ENCODE measurements at regions not wholly inside any gene's neighbourhood (a gene's known extent, or its start where the extent isn't known, plus 50 kb on each side); places are given as distances from the start of the nearest gene placed in this dataset.
A peak's percentile ranks its signal among the peaks of the same experiment; 100 is the strongest.

DNA sequence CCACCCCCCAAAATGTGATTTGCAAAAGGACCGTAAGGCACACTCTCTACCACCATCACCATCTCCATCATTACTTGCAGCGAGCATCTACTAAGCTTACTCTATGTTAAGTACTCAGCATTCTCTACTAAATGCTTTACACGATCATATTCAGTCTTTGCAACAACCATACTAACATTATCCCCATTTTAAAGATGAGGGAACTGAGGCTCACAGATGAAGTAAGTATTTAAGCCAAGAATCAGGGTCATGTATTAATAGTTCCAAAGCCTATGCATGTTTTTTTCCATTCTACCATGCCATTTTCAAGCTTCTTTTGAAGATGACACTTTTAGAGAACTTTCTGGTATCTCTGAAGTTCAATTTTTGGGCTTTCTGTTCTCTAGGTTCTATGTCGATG is 121.7 kb upstream of the ANKRD55 start:
- Histone ChIP-seq H3K27me3 (no peaks in the 10 kb centered on the region), H3K9me3 (no peaks in the 10 kb centered on the region), H3K4me3 (no peak overlapping the region), H3K36me3 (no peaks in the 10 kb centered on the region)
- no peak for DNase-seq

DNA sequence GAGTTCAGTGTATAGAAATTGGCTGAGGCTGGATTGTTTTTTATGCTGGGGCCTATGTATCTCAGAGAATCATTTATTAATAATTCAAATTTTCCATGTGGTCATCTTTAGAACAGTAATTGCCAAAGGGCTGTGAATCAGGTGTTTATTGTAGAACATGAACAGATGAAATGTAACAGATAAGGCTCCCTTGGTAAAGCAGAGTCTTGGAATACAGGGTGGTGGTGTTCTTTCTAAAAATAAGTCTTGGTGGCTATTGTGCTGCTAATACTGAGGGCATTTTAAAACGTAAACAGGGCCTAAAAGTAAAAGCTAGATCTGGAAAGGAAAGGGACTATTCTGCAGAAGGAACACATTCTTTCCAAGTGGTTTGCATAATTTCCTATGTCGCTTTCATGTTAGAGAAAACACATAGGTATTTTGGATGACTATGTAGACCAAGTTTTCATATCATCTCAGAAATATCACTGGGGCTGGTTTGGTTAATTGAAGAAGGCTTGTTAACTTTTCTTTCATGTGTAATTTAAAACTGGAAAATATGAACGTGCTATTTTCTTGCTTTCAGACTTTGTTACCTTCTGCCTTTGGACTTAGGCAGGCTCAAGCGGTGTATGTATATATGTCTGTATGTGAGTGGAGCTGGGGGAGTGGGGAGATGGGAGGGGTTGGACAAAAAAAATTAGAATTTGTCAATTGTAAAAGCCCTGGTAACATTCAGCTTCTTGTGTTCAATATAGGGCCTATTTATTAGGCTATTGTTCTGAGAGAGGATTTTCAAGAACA is 119.9 kb upstream of the ANKRD55 start:
- H3K9me3 ChIP-seq, result no peaks in the 10 kb centered on the region
- no peak overlapping the region for H3K4me3 ChIP-seq
- no peaks in the 10 kb centered on the region for H3K36me3 ChIP-seq
- no peaks in the 10 kb centered on the region for H3K27me3 ChIP-seq
- DNase-seq, result no peak

DNA sequence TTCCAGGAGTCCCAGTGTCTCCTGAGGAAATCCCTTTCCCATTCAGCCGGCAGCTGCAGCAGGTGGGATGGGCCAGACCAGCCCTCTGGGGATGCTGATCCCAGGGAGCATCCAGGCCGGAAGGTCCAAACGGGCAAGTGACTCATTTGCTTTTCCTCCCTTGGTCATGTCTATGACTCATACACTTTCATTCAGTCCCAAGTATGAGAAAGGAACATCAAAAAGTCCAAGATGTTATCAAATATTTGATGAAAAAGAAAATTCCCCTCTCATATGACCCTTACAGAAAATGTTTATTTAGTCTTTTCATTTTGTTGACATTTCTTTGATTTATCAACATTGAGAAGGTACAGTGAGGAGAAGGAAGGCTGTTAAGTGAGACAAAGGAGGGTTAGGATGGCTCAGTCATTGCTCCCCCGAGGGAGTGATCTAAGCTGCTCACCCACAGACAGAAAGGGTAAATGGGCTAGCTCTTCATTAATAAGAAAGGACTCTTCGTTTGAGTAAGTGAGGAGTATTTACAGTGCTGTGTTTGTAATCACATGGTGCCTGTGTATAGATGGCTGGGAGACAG is 117.6 kb upstream of the ANKRD55 start:
- Histone ChIP-seq H3K27me3 (no peaks in the 10 kb centered on the region), H3K36me3 (no peaks in the 10 kb centered on the region), H3K9me3 (no peaks in the 10 kb centered on the region), H3K4me3 (no peak overlapping the region)
- DNase-seq, result peak; percentile 93

DNA sequence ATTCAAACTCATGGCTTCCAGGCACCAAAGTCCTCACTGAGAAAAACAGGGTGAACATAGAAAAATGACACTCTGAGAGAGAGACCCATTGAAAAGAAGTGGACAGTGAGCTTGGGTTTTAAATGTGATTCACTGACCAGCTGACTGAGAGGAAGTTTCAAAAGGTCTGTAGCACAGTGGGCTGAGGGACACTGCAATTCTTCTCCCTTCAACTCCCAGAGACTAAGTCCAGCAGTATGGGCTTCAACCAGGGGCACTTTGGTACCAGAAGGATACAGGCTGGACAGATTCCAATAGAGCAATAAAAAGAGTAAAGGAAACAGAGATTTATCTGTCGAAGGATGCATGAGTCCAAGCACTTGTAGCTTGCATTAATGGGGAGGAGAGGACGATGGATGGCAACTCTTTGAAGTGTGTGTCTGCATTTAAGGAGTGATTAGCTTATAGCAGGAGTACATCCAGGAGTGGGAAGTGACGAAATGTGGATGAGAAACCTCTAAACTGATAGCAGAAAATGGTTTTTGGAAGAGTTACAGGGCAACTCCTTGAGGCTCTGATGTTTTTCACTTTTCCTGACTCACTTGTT is 117.0 kb upstream of the ANKRD55 start:
- Histone ChIP-seq H3K9me3 (no peaks in the 10 kb centered on the region), H3K27me3 (no peaks in the 10 kb centered on the region), H3K4me3 (no peak overlapping the region), H3K36me3 (no peaks in the 10 kb centered on the region)
- DNase-seq, result no peak

DNA sequence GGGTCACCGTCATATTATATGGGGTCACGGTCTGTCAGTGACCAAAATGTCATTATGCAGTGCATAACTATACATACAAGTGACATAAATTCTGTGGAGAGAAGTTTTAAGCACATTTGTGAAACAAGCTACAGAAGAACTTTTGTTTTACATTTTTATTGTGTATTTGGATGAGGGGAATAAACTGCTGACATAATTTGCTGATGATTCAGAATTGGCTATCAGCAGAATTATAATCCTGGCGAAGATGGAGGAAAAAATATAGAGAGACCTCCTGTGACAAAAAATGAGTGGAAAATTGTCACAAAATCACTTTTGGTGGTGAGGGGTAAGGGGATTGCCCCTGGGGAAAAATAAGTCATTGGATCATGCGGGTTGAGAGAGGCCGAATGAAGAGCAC is 116.3 kb upstream of the ANKRD55 start:
- H3K9me3 ChIP-seq, result no peaks in the 10 kb centered on the region
- no peak for DNase-seq
- H3K27me3 ChIP-seq, result no peaks in the 10 kb centered on the region
- no peak overlapping the region for H3K4me3 ChIP-seq
- H3K36me3 ChIP-seq, result no peaks in the 10 kb centered on the region

DNA sequence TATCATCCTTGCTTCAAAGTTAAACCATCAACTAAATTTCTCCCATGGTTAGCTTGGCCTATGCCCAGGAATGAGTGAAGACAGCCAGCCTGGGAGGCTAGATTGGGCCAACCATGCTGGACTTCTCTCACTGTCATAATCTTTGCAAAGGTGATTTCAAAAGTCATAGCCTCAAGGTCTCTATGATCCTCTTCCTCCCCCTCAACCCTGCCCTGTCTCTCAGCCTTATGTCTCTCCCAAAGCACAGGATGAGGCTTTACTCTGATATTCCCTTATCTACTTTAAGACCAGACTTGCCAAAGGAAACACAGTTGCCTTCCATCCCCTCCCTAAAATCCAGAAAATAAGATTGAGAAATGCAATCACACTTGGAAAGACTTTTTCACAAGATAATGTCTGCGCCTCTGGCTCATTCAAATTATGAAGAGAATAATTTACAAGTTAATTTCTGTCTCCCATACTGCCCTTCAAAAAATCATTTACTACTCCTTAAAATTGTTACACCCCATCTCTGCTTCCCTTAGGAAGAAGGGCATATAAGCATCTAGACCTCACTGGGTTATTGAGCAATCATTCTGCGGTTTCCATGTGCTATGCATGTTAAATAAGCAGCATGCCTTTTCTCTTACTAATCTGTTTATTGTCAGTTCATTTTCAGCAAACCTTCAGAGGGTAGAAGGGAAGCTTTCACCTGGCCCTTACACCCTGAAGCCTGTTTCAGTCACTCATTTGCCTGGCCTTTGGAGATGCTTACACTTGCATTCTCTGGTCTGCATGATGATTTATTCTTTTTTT is 113.8 kb upstream of the ANKRD55 start:
- peak; percentile 7 for DNase-seq
- H3K4me3 ChIP-seq, result no peak overlapping the region
- H3K9me3 ChIP-seq, result no peaks in the 10 kb centered on the region
- no peaks in the 10 kb centered on the region for H3K36me3 ChIP-seq
- H3K27me3 ChIP-seq, result no peaks in the 10 kb centered on the region

DNA sequence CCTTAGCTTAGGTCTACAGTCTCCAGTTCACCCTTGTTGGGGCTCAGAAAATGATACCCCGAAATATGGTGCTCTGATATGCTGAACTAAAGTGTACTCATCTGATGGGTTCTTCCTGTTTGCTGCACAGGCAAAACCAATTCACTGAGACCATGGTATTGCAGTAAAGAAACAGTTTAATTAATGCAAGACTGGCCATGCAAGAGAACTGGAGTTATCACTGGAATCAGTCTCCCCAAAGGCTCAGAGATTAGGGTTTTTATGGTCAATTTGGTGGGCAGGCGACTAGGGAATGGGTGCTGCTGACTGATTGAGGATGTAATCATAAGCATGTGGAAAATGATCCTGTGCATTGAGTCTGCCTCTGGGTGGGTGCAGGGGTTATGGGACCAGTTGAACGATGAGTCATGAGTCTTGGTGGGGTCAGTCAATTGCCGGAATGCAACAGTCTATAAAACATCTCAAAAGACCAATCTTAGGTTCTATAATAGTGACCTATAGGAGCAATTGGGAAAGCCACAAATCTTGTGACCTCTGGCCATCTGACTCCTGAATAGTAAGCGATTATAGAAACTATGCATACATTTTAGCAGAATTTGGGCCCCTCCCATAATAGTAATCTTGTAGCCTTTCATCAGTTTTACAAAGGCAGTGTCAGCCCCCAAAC is 113.0 kb upstream of the ANKRD55 start:
- Histone ChIP-seq H3K27me3 (no peaks in the 10 kb centered on the region), H3K36me3 (no peaks in the 10 kb centered on the region), H3K9me3 (no peaks in the 10 kb centered on the region), H3K4me3 (no peak overlapping the region)
- DNase-seq, result no peak

DNA sequence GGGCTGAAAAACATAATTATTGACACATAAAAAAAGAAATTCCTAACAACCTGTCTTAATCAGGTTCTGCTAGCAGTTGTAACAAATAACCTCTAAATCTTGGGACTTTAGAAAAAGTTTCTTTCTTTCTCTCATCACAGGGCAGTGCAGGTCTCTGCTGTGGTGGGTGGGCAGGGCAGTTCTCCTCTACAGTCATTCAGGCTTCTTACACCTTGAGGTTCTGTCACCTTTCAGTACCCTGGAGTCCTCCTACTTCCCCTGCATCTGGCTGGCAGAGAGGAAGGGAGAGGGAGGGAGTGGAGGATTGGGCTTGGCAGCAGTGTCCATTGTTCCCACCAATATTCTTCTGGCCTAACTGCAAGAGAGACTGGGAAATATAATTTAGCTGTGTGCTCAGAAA is 112.2 kb upstream of the ANKRD55 start:
- Histone ChIP-seq H3K4me3 (no peak overlapping the region), H3K9me3 (no peaks in the 10 kb centered on the region; the same call in 1 of the 2 replicates), H3K36me3 (no peaks in the 10 kb centered on the region), H3K27me3 (no peaks in the 10 kb centered on the region)
- no peak for DNase-seq

DNA sequence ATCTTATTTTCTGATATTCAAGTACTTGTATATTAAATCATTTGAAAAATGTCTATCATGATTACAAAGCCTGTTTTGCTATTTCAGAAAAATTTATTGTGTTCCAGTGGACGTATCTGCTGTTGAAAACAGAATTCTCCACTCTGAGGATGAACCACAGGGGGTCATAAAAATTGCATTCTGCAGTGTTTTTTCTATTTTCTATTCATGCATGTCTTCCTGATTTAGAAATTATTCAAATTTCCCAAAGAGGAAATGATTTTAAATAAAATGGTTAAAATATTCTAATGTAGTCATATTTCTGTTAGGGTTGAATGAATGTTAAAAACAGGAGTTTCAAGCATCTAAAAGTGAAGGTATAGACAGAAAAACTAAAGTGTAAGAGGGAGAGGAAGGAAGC is 111.5 kb upstream of the ANKRD55 start:
- Histone ChIP-seq H3K36me3 (no peaks in the 10 kb centered on the region), H3K27me3 (no peaks in the 10 kb centered on the region), H3K9me3 (no peaks in the 10 kb centered on the region; the same call in 1 of the 2 replicates)

DNA sequence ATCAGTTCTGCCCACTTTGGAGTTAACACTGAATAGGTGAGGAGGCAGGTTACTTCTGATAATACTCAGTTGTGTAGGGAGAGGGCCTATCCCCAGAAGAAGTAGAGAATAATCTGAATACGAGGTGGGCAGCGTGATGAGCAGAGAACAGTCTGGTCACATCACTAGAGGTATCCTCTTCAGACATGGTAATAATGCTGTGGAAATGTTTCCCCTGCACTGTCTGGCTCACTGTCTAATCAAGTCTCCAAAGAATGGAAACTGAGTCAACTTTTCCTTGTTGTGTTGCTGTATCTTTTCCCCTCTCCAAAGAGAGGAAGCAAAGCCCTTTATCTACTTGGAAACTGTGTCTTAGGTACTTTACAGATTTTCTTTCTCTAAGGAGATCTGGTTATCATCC is 110.9 kb upstream of the ANKRD55 start:
- H3K36me3 ChIP-seq, result no peaks in the 10 kb centered on the region
- H3K9me3 ChIP-seq, result no peaks in the 10 kb centered on the region; the same call in 1 of the 2 replicates
- no peak overlapping the region for H3K4me3 ChIP-seq
- no peaks in the 10 kb centered on the region for H3K27me3 ChIP-seq
- DNase-seq, result no peak

More for the DNA sequence above, 111.5 kb upstream of the ANKRD55 start:
- no peak for DNase-seq
- H3K4me3 ChIP-seq, result no peak overlapping the region

DNA sequence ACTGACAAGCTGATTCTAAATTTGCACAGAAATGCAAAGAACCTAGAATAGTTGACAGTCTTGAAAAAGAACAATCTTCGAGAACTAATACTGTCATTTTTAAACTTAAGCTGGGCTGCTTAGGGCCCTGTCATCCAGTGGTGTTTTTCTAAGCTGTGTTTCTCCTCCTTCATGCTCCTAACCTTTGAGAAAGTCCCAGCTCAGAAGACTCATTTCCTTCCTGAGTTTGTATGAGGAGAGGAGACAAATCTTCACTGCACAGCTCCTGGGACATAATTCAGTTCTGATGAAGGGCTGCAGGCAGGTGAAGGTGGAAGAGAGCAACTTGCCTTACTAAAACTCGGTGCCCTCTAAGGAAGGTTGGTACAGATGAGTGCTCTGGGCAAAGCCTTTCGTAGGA is 109.5 kb upstream of the ANKRD55 start:
- H3K4me3 ChIP-seq, result no peak overlapping the region
- H3K36me3 ChIP-seq, result no peaks in the 10 kb centered on the region
- H3K27me3 ChIP-seq, result no peaks in the 10 kb centered on the region
- DNase-seq, result no peak
- H3K9me3 ChIP-seq, result no peaks in the 10 kb centered on the region; the same call in 1 of the 2 replicates

DNA sequence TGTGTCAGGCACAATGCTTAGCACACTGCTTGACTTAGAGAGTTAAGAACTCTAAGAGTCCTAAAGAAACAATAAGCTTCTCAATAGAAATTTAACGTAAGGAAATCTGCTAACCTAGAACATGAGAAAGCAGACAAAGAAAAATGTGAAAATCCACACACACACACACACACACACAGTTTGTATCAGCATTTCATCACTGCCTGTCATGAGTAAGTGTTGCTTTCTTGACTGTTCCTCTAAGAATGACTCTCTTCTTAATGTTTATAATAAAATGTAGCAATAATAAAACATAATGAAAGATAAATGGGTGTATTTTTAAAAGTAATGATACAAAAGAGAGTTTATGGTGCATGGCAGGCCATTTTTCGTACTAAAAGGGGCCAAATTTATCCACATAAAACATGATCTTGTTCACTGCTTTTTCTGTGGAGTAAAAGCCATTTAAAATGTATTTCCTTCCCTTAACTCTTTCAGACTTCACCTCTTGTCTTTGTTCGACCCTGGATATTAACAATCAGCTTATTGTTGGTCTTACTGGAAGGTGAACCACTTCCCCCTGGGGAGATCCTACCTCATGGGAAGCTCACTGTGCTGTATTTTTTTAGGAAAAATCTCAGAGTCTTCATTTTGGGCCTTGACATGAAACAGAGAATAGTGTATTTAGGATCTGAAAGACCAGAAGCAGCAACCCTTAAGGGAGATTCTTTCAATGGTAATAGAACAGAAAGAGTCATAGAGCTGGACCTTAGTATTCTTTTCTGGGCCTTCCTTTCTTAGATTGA is 107.3 kb upstream of the ANKRD55 start:
- DNase-seq, result no peak
- no peaks in the 10 kb centered on the region for H3K36me3 ChIP-seq
- H3K9me3 ChIP-seq, result no peaks in the 10 kb centered on the region; the same call in 1 of the 2 replicates
- H3K27me3 ChIP-seq, result no peaks in the 10 kb centered on the region
- H3K4me3 ChIP-seq, result no peak overlapping the region

DNA sequence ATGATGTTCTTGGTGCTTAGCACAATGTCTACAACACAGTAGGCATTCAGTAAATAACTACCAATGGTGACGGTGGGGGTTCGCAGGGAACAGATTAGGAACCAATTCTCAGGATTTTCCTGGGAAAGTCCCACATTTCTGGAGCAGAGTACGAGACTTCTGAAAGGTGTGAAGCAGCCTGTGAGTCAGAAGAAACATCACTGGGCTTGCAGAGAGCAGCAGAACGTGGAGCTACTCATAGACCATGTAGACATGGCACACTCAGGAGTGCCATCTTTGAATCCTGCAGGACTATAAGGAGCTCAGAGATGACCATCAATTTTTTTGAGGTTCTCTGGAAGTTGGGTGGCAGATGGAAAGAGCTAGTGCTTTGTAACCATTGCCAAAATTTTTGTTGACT is 106.6 kb upstream of the ANKRD55 start:
- Histone ChIP-seq H3K36me3 (no peaks in the 10 kb centered on the region), H3K9me3 (no peaks in the 10 kb centered on the region; the same call in 1 of the 2 replicates), H3K4me3 (no peak overlapping the region), H3K27me3 (no peaks in the 10 kb centered on the region)
- no peak for DNase-seq

DNA sequence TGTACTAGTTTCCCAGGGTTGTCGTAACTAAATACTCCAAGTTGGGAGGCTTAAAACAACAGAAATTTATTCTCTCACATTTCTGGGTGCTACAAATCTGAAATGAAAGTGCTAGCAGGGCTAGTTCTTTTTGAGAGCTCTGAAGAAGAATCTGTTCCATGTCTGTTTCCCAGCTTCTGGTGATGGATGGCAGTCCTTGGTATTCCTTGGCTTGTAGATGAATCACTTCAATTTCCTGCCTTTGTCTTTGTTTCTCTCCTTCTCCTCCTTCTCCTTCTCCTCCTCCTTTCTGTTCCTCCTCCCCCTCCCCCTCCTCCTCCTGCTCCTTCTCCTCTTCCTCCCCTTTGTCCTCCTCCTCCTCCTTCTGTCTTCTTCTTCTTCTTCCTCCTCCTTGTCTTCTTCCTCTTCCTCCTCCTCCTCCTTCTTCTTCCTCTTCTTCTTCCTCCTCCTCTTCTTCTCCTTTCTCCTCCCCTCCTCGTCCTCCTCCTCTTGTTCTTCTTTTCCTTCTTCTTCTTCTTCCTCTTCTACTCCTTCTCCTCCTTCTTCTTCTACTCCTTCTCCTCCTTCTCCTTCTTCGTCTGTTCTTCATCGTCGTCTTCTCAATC is 104.7 kb upstream of the ANKRD55 start:
- Histone ChIP-seq H3K4me3 (no peak overlapping the region), H3K9me3 (no peaks in the 10 kb centered on the region; the same call in 1 of the 2 replicates)

DNA sequence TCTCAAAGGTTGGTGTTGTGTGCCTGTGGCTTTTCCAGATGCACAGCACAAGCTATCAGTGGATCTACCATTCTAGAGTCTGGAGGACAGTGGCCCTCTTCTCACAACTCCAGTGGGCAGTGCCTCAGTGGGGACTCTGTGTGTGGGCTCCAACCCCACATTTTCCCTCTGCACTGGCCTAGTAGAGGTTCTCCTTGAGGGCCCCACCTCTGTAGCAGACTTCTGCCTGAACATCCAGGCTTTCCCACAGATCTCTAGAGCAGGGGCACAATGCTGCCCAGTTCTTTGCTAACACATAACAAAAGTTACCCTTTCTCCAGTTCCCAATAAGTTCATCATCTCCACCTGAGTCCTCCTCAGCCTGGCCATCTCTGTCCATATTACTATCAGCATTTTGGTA is 102.1 kb upstream of the ANKRD55 start:
- Histone ChIP-seq H3K9me3 (no peaks in the 10 kb centered on the region; the same call in 1 of the 2 replicates), H3K27me3 (no peaks in the 10 kb centered on the region), H3K4me3 (no peak overlapping the region), H3K36me3 (no peaks in the 10 kb centered on the region)
- no peak for DNase-seq

More for the DNA sequence above, 104.7 kb upstream of the ANKRD55 start:
- Histone ChIP-seq H3K36me3 (no peaks in the 10 kb centered on the region), H3K27me3 (no peaks in the 10 kb centered on the region)
- no peak for DNase-seq

DNA sequence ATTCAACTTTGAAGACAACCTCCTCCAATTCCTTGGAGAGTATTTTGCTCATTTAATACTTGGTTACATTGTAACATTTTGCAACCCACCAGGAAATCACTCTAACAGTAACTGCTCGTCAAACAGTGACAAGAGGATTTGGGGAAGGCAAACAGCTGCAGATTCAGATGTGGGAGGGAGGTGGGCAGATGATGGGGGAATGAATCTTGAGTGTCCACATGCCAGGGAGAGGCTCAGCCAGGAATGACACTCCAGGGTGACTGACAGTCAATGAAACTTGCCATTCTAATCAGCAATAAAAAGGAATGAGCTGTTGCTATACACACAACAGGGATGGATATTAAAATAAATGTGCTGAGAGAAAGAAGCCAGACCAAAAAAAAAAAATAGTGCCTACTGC is 97.7 kb upstream of the ANKRD55 start:
- Histone ChIP-seq H3K36me3 (no peaks in the 10 kb centered on the region), H3K27me3 (no peaks in the 10 kb centered on the region), H3K9me3 (no peaks in the 10 kb centered on the region), H3K4me3 (no peak overlapping the region)
- DNase-seq, result no peak

Measured in MG63 (cell line).